22Rv1 (cell line): ENCODE measurements at regions not wholly inside any gene's neighbourhood (a gene's known extent, or its start where the extent isn't known, plus 50 kb on each side); places are given as distances from the start of the nearest gene placed in this dataset.

Experiments used
- ZFX ChIP-seq: fragments of 450-650 bp; IDR thresholded peaks from 2 replicates; pipeline ENCODE4 v1.6.1; 2017; ENCODE audit warnings: antibody characterized with exemption, borderline replicate concordance
- TF ChIP-seq, protein P1 (sequence below): fragments of 450-650 bp; IDR thresholded peaks from 2 replicates; pipeline ENCODE4 v1.5.1; 2017; ENCODE audit warnings: mild to moderate bottlenecking

DNA sequence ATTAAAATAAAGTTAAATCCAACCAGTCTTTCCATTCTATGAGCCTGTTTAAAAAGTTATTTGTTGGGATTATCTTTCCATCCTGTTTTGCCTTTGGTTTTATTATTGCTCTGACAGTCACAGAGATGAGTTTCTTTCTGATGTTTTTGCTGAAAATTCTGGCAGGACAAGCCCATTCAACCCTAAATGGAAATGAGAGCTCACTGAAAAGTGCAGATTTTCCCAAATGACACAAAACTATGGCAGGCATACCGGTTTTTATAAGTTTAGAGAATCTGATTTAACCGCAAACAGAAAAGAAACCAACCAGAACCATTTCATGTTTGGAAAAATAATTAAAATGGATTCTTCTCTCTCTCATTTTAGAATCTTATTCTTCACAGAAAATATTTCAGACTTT is 238.1 kb upstream of the SGO1 start:
- TF ChIP-seq, protein P1, sequence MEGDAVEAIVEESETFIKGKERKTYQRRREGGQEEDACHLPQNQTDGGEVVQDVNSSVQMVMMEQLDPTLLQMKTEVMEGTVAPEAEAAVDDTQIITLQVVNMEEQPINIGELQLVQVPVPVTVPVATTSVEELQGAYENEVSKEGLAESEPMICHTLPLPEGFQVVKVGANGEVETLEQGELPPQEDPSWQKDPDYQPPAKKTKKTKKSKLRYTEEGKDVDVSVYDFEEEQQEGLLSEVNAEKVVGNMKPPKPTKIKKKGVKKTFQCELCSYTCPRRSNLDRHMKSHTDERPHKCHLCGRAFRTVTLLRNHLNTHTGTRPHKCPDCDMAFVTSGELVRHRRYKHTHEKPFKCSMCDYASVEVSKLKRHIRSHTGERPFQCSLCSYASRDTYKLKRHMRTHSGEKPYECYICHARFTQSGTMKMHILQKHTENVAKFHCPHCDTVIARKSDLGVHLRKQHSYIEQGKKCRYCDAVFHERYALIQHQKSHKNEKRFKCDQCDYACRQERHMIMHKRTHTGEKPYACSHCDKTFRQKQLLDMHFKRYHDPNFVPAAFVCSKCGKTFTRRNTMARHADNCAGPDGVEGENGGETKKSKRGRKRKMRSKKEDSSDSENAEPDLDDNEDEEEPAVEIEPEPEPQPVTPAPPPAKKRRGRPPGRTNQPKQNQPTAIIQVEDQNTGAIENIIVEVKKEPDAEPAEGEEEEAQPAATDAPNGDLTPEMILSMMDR, result no peak
- TF ChIP-seq ZFX, result no peak
